ENCODE measurements at regions not wholly inside any gene's neighbourhood (a gene's known extent, or its start where the extent isn't known, plus 50 kb on each side); places are given as distances from the start of the nearest gene placed in this dataset.

- TF ChIP-seq, protein P1, sequence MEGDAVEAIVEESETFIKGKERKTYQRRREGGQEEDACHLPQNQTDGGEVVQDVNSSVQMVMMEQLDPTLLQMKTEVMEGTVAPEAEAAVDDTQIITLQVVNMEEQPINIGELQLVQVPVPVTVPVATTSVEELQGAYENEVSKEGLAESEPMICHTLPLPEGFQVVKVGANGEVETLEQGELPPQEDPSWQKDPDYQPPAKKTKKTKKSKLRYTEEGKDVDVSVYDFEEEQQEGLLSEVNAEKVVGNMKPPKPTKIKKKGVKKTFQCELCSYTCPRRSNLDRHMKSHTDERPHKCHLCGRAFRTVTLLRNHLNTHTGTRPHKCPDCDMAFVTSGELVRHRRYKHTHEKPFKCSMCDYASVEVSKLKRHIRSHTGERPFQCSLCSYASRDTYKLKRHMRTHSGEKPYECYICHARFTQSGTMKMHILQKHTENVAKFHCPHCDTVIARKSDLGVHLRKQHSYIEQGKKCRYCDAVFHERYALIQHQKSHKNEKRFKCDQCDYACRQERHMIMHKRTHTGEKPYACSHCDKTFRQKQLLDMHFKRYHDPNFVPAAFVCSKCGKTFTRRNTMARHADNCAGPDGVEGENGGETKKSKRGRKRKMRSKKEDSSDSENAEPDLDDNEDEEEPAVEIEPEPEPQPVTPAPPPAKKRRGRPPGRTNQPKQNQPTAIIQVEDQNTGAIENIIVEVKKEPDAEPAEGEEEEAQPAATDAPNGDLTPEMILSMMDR (IDR thresholded peaks at IDR 0.05; ENCODE audit: insufficient read depth, low read depth, low read length, missing control alignments): no peak
- DNase-seq (ENCODE audit: low read depth): no peak
- H3K4me3 ChIP-seq (ENCODE audit: low read depth, low read length): no peak overlapping the region
Observed at GRCh38 chr5:77550406-77550805, 58.3 kb upstream of the WDR41 start.

GRCh38 chr5:77545285-77545684 is 53.2 kb upstream of the WDR41 start:
- DNase-seq (ENCODE audit: low read depth): no peak
- H3K4me3 ChIP-seq (ENCODE audit: low read depth, low read length): no peak overlapping the region
- TF ChIP-seq, protein P1 (IDR thresholded peaks at IDR 0.05; ENCODE audit: insufficient read depth, low read depth, low read length, missing control alignments): no peak

Data from GM12865 (cell line).